SK-N-SH (cell line): ENCODE measurements at regions not wholly inside any gene's neighbourhood (a gene's known extent, or its start where the extent isn't known, plus 50 kb on each side); places are given as distances from the start of the nearest gene placed in this dataset.

Source experiments
- CTCF ChIA-PET: fragments of 300-600, 350-600 bp; formaldehyde crosslinking; extraction: SDS; loops from one replicate; lab custom pipeline; 2021; lab: Yijun Ruan, JAX
- POLR2A ChIA-PET: fragments of 350-600 bp; sonication (Branson Sonifier 250); formaldehyde crosslinking; extraction: SDS; loops from one replicate; lab custom pipeline; 2020; ENCODE audit warnings: antibody characterized with exemption, inconsistent platforms; lab: Yijun Ruan, JAX
- DNase-seq: peaks from one replicate; pipeline ENCODE4 v3.0.0; 2012
- H2AFZ ChIP-seq: fragments of 200-600 bp; sonication (generic); 2 replicates; pipeline ENCODE4 v1.8.1; 2016; ENCODE audit warnings: antibody characterized with exemption, mild to moderate bottlenecking, low read depth
- H3F3A ChIP-seq: fragments of 200-600 bp; sonication (generic); replicated peaks from 2 replicates; pipeline ENCODE3; 2016; ENCODE audit warnings: antibody characterized with exemption, mild to moderate bottlenecking; ENCODE audit not compliant: insufficient read depth
- H3K27ac ChIP-seq, 2 experiments: fragments of 200-500 bp in 1 of 2; fragments of 200-600 bp in 1 of 2; sonication (Bioruptor generic) in 1 of 2; sonication (generic), shearing (Covaris generic) in 1 of 2; 2 replicates each; pipeline versions ENCODE4 v1.5.1 to v1.6.1; 2014 to 2016; ENCODE audit warnings: low read depth in 2 of 2, inconsistent platforms in 1 of 2, low read length in 1 of 2, mild to moderate bottlenecking in 1 of 2, mixed read lengths in 1 of 2
- H3K27me3 ChIP-seq: fragments of 200-600 bp; sonication (generic), shearing (Covaris generic); 2 replicates; pipeline ENCODE4 v1.6.1; 2016; ENCODE audit warnings: mixed run types; ENCODE audit not compliant: insufficient read depth
- H3K36me3 ChIP-seq, 2 experiments: fragments of 200-500 bp in 1 of 2; fragments of 200-600 bp in 1 of 2; sonication (Bioruptor generic) in 1 of 2; sonication (generic) in 1 of 2; replicated peaks in 1 of 2; 2 replicates each; pipeline versions ENCODE3 to v1.5.1; 2014 to 2016; ENCODE audit warnings: low read length in 1 of 2, mild to moderate bottlenecking in 1 of 2; ENCODE audit not compliant: insufficient read depth in 2 of 2, control insufficient read depth in 1 of 2
- H3K4me1 ChIP-seq, 2 experiments: fragments of 200-500 bp in 1 of 2; fragments of 200-600 bp in 1 of 2; sonication (Bioruptor generic) in 1 of 2; sonication (generic), shearing (Covaris generic) in 1 of 2; 2 replicates each; pipeline versions ENCODE4 v1.5.1 to v1.6.1; 2014 to 2016; ENCODE audit warnings: low read depth in 1 of 2, low read length in 1 of 2, mixed run types in 1 of 2; ENCODE audit not compliant: insufficient read depth in 2 of 2, control insufficient read depth in 1 of 2
- H3K4me2 ChIP-seq: fragments of 200-600 bp; sonication (generic), shearing (Covaris generic); 2 replicates; pipeline ENCODE4 v1.6.1; 2017; ENCODE audit warnings: mixed run types
- H3K4me3 ChIP-seq, 2 experiments: fragments of 200-500 bp in 1 of 2; fragments of 200-600 bp in 1 of 2; sonication (Bioruptor generic) in 1 of 2; sonication (generic), shearing (Covaris generic) in 1 of 2; 2 replicates each; pipeline versions ENCODE4 v1.5.1 to v1.8.1; 2014 to 2016; ENCODE audit warnings: low read depth in 2 of 2, inconsistent platforms in 1 of 2, low read length in 1 of 2, mild to moderate bottlenecking in 1 of 2, mixed read lengths in 1 of 2, moderate library complexity in 1 of 2
- H3K79me2 ChIP-seq: fragments of 200-600 bp; sonication (generic); 2 replicates; pipeline ENCODE4 v1.8.1; 2017; ENCODE audit warnings: mild to moderate bottlenecking; ENCODE audit not compliant: insufficient read depth
- H3K9ac ChIP-seq: fragments of 200-600 bp; sonication (generic); 2 replicates; pipeline ENCODE4 v1.6.1; 2017; ENCODE audit warnings: mixed run types
- H3K9me2 ChIP-seq: fragments of 200-600 bp; sonication (generic); 2 replicates; pipeline ENCODE4 v1.6.1; 2017; ENCODE audit warnings: mixed run types
- H3K9me3 ChIP-seq: fragments of 200-600 bp; sonication (generic); 2 replicates; pipeline ENCODE4 v1.6.1; 2017; ENCODE audit warnings: mixed run types, mild to moderate bottlenecking, moderate library complexity
- H4K20me1 ChIP-seq: fragments of 200-600 bp; sonication (generic); 2 replicates; pipeline ENCODE4 v1.6.1; 2017; ENCODE audit warnings: mild to moderate bottlenecking, mixed run types; ENCODE audit not compliant: insufficient read depth
- CHD2 ChIP-seq: fragments of 150-350 bp; IDR thresholded peaks from 2 replicates; pipeline ENCODE4 v1.6.1; 2018; ENCODE audit warnings: low read length; ENCODE audit not compliant: partially characterized antibody
- ELF1 ChIP-seq: IDR thresholded peaks from 2 replicates; pipeline ENCODE4 v1.4.0; 2012
- FOXJ3 ChIP-seq: sonication (generic); formaldehyde crosslinking; IDR thresholded peaks from 2 replicates; pipeline ENCODE4 v1.5.1; 2020; ENCODE audit warnings: mild to moderate bottlenecking, missing genetic modification reagents
- MAX ChIP-seq: IDR thresholded peaks from 2 replicates; pipeline ENCODE4 v1.4.0; 2012; ENCODE audit warnings: low read depth
- MXI1 ChIP-seq: IDR thresholded peaks from 2 replicates; pipeline ENCODE4 v1.6.1; 2012; ENCODE audit warnings: mild to moderate bottlenecking, low read depth, low read length, improper control_type of control experiment
- NFIC ChIP-seq: IDR thresholded peaks from 2 replicates; pipeline ENCODE4 v1.4.0; 2012; ENCODE audit warnings: borderline replicate concordance
- NRF1 ChIP-seq: IDR thresholded peaks from 2 replicates; pipeline ENCODE4 v1.6.1; 2012; ENCODE audit warnings: low read depth, mild to moderate bottlenecking, low read length
- POLR2AphosphoS5 ChIP-seq: IDR thresholded peaks from 2 replicates; pipeline ENCODE4 v1.6.1; 2012; ENCODE audit warnings: low read depth, low read length
- RCOR1 ChIP-seq: fragments of 150-350 bp; IDR thresholded peaks from 2 replicates; pipeline ENCODE4 v1.6.1; 2017; ENCODE audit warnings: antibody characterized with exemption, low read length
- RFX5 ChIP-seq: IDR thresholded peaks from 2 replicates; pipeline ENCODE4 v1.6.1; 2012; ENCODE audit warnings: mild to moderate bottlenecking, improper control_type of control experiment, low read length
- SIN3A ChIP-seq: IDR thresholded peaks from 2 replicates; pipeline ENCODE4 v1.6.1; 2012; ENCODE audit warnings: low read depth, mild to moderate bottlenecking, low read length, moderate library complexity, borderline replicate concordance
- ZBTB33 ChIP-seq: IDR thresholded peaks from 2 replicates; pipeline ENCODE4 v1.4.0; 2012; ENCODE audit warnings: low read depth, borderline replicate concordance
- WGBS: methylation state at CpG from one replicate; pipeline ENCODE4 v1.1.6; 2017; ENCODE audit warnings: low lambda C conversion rate; 5-methylcytosine and 5-hydroxymethylcytosine counted together
- TF ChIP-seq, protein P1 (sequence below): fragments of 200-600 bp; sonication (generic); IDR thresholded peaks from 2 replicates; pipeline ENCODE4 v1.6.1; 2017; ENCODE audit warnings: antibody characterized with exemption, mild to moderate bottlenecking, moderate library complexity
- TF ChIP-seq, protein P2 (sequence below): fragments of 150-350 bp; IDR thresholded peaks from 2 replicates; pipeline ENCODE4 v1.6.1; 2016; ENCODE audit warnings: mild to moderate bottlenecking, low read depth, low read length

DNA sequence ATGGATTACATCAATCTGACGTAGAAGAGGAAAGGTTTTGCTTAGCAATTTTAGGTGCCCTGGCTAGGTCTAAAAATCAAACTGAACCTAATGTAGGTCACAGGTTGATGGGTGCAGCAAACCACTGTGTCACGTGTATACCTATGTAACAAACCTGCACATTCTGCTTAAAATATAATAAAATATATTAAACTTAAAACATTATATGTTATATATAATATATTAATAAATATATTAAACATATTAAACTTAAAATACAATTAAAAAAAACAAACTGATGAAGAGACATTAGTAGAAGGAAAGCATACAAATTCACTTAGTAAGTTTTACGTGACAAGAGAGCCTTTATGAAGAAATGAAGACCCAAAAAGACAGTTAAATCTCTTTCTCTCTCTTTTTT is 51.7 kb upstream of the FBXL17 start:
- H3F3A ChIP-seq = peaks cover 12% of the 10 kb centered on the region
- no peak for DNase-seq
- no peaks in the 10 kb centered on the region for H3K9me3 ChIP-seq
- H3K9me2 ChIP-seq = no peaks in the 10 kb centered on the region
- H3K4me1 ChIP-seq = 0 out of 4 replicates have a peak, but pooled peaks cover 0 to 8% of the 10 kb centered on the region in 2 experiments
- H3K4me3 ChIP-seq = no peak overlapping the region
- H3K9ac ChIP-seq = no peak overlapping the region
- no peak for TF ChIP-seq POLR2AphosphoS5
- no peak for TF ChIP-seq NRF1
- no peak for TF ChIP-seq SIN3A
- TF ChIP-seq, protein P1, sequence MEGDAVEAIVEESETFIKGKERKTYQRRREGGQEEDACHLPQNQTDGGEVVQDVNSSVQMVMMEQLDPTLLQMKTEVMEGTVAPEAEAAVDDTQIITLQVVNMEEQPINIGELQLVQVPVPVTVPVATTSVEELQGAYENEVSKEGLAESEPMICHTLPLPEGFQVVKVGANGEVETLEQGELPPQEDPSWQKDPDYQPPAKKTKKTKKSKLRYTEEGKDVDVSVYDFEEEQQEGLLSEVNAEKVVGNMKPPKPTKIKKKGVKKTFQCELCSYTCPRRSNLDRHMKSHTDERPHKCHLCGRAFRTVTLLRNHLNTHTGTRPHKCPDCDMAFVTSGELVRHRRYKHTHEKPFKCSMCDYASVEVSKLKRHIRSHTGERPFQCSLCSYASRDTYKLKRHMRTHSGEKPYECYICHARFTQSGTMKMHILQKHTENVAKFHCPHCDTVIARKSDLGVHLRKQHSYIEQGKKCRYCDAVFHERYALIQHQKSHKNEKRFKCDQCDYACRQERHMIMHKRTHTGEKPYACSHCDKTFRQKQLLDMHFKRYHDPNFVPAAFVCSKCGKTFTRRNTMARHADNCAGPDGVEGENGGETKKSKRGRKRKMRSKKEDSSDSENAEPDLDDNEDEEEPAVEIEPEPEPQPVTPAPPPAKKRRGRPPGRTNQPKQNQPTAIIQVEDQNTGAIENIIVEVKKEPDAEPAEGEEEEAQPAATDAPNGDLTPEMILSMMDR = no peak
- TF ChIP-seq ZBTB33 = no peak
- no peak for TF ChIP-seq ELF1
- TF ChIP-seq, protein P2, sequence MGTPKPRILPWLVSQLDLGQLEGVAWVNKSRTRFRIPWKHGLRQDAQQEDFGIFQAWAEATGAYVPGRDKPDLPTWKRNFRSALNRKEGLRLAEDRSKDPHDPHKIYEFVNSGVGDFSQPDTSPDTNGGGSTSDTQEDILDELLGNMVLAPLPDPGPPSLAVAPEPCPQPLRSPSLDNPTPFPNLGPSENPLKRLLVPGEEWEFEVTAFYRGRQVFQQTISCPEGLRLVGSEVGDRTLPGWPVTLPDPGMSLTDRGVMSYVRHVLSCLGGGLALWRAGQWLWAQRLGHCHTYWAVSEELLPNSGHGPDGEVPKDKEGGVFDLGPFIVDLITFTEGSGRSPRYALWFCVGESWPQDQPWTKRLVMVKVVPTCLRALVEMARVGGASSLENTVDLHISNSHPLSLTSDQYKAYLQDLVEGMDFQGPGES = no peak
- TF ChIP-seq CHD2 = no peak
- no peak for TF ChIP-seq NFIC
- no peak for TF ChIP-seq RCOR1
- no peak for TF ChIP-seq FOXJ3
- TF ChIP-seq RFX5 = no peak
- no peak for TF ChIP-seq MAX
- TF ChIP-seq MXI1 = no peak
- no peaks in the 10 kb centered on the region for H3K36me3 ChIP-seq
- no peak overlapping the region for H3K4me2 ChIP-seq
- no peaks in the 10 kb centered on the region for H3K79me2 ChIP-seq
- ChIA-PET CTCF (no interaction called here), POLR2A (no interaction called here)
- H4K20me1 ChIP-seq = no peaks in the 10 kb centered on the region
- 57% methylated on average over 3 of the region's 3 CpGs for WGBS
- H2AFZ ChIP-seq = no peak overlapping the region
- no peaks in the 10 kb centered on the region for H3K27me3 ChIP-seq
- H3K27ac ChIP-seq = no peak overlapping the region
